ENCODE measurements at regions not wholly inside any gene's neighbourhood (a gene's known extent, or its start where the extent isn't known, plus 50 kb on each side); places are given as distances from the start of the nearest gene placed in this dataset.
A peak's percentile ranks its signal among the peaks of the same experiment; 100 is the strongest.

DNA sequence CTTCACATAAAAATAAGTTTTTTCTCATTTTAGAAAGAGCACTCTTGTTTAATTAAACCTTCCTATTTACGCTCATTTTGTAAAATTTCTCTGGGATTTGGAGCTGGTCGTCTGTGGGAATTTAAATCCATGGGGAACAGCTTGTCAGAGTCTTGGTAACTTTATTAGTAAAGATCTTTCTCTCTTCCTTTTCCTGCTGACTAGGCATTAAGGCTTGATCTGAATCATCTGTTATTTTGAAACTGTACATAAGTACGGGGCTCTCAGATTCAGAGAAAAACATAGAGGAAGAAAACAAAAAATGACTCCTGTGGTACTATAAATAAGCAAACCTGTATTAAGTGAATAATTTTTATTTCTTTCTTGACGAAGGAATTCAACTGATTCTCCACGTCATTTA, 150.2 kb downstream of the ST6GAL2 start:
- Histone ChIP-seq H3K9me3 (peaks cover 0 to 25% (median 0%) of the 10 kb centered on the region in 11 donors), H3K4me3 (no peak overlapping the region), H3K27ac (no peak overlapping the region), H3K4me1 (no peaks in the 10 kb centered on the region), H3K27me3 (no peaks in the 10 kb centered on the region), H3K36me3 (no peaks in the 10 kb centered on the region)
- TF ChIP-seq, protein P1, sequence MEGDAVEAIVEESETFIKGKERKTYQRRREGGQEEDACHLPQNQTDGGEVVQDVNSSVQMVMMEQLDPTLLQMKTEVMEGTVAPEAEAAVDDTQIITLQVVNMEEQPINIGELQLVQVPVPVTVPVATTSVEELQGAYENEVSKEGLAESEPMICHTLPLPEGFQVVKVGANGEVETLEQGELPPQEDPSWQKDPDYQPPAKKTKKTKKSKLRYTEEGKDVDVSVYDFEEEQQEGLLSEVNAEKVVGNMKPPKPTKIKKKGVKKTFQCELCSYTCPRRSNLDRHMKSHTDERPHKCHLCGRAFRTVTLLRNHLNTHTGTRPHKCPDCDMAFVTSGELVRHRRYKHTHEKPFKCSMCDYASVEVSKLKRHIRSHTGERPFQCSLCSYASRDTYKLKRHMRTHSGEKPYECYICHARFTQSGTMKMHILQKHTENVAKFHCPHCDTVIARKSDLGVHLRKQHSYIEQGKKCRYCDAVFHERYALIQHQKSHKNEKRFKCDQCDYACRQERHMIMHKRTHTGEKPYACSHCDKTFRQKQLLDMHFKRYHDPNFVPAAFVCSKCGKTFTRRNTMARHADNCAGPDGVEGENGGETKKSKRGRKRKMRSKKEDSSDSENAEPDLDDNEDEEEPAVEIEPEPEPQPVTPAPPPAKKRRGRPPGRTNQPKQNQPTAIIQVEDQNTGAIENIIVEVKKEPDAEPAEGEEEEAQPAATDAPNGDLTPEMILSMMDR (IDR thresholded peaks at IDR 0.05): no peak
- ATAC-seq: no peak
- WGBS, 2 donors: 74 to 77% methylated on average over 5 of the region's 5 CpGs
- DNase-seq: no peak
- intact Hi-C loops (cut with DNase I): no loop called here

DNA sequence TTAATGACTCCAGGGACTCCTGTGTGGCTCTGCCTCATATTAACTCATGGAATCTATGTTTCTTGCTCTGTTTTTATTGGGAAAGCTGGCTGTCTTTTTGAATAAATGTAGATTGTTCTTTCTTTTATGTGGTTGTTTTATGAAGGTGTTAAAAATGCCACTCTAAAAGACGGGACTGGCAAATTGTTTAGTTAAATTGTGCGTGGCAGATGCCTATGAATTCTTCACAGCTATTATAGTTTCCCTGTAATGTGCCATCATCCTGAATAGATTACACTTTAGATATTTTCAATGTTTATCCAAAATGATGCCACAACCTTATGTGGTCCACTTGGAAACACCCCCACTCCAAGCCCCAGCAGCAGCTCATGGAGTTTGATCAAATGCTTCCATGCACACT, 149.7 kb downstream of the ST6GAL2 start:
- Histone ChIP-seq H3K27me3 (no peaks in the 10 kb centered on the region), H3K4me3 (no peak overlapping the region), H3K4me1 (no peaks in the 10 kb centered on the region), H3K27ac (no peak overlapping the region), H3K36me3 (no peaks in the 10 kb centered on the region), H3K9me3 (peaks cover 0 to 28% (median 3%) of the 10 kb centered on the region in 11 donors)
- intact Hi-C loops (cut with DNase I): no loop called here
- DNase-seq: no peak
- no peak for ATAC-seq
- 89 to 94% methylated on average over 2 of the region's 2 CpGs for WGBS, 2 donors
- TF ChIP-seq, protein P1 (IDR thresholded peaks at IDR 0.05): no peak

DNA sequence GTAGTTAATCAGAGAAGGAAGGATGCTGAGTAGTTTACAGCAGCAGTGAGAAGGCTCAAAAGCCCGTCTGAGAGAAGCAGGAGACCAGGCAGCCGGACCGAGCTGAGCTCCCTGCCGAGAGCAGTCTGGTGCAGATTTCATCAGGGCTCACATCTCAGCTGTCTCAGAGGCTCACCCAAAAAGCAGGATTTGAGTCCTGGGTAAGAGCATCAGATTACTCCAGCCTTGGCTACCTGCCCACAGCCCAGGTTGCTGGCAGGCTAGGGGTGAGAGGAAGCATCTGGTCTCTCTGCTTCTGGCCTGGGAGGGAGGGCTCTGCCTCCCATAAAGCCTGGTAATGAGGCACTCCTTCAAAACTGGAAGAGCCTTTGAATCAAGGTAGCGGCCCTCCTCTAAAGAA, 140.5 kb downstream of the ST6GAL2 start:
- 29 to 33% methylated on average over 5 of the region's 5 CpGs for WGBS, 2 donors
- ATAC-seq (peak in 1 of 8 donors; percentile 20), DNase-seq (peak in 1 of 2 donors; percentile 12)
- no peak overlapping the region for H3K27ac ChIP-seq
- H3K4me1 ChIP-seq: no peaks in the 10 kb centered on the region
- H3K4me3 ChIP-seq: no peak overlapping the region
- H3K9me3 ChIP-seq: peaks cover 0 to 12% (median 4%) of the 10 kb centered on the region in 11 donors
- intact Hi-C loops (cut with DNase I): no loop called here
- no peaks in the 10 kb centered on the region for H3K27me3 ChIP-seq
- no peaks in the 10 kb centered on the region for H3K36me3 ChIP-seq
- TF ChIP-seq, protein P1 (IDR thresholded peaks at IDR 0.05): no peak

DNA sequence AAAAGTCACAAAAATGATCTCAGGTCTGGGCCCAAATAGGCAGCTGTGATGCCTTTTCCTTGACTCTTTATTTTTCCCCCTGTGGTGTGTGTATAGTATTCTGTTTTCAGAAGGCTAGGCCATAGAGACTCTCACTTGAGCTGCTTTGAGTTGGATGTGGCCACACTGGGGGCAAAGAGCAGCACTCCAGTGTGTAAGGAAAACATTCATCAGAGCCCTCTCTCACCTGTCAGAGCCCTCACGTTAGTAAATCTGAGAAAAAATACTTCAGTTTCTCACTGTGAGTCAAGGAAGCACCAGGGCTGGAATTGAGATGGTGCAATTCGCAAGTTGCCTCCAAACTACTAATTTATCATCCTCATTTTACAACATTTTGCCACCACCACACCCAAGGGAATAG, 136.1 kb downstream of the ST6GAL2 start:
- peaks cover 0 to 8% (median 0%) of the 10 kb centered on the region in 11 donors for H3K9me3 ChIP-seq
- intact Hi-C loops (cut with DNase I): no loop called here
- TF ChIP-seq, protein P1 (IDR thresholded peaks at IDR 0.05): no peak
- H3K4me1 ChIP-seq: no peaks in the 10 kb centered on the region
- WGBS, 2 donors: 51 to 60% methylated on average over 2 of the region's 2 CpGs
- H3K36me3 ChIP-seq: no peaks in the 10 kb centered on the region
- no peak for ATAC-seq
- H3K4me3 ChIP-seq: no peak overlapping the region
- no peak overlapping the region for H3K27ac ChIP-seq
- no peaks in the 10 kb centered on the region for H3K27me3 ChIP-seq
- no peak for DNase-seq

Measured in heart right ventricle (tissue), 16 donors.